ENCODE measurements at regions not wholly inside any gene's neighbourhood (a gene's known extent, or its start where the extent isn't known, plus 50 kb on each side); places are given as distances from the start of the nearest gene placed in this dataset.

DNA sequence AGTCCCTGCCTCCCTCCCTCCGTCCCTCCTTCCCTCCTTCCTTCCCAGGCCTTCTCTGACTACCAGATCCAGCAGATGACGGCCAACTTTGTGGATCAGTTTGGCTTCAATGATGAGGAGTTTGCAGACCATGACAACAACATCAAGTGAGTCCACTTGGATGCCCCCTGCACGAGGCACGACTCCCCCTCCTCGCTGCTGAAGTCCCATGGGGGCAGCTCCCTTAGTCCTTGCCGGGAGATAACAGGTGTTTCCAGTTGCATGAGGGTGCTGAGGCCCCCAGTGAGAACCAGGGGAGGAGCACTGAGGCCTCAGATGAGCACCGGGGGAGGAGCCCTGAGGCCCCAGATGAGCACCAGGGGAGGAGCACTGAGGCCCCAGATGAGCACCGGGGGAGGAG lies 200.0 kb downstream of the LIPI start:
- TF ChIP-seq, protein P1, sequence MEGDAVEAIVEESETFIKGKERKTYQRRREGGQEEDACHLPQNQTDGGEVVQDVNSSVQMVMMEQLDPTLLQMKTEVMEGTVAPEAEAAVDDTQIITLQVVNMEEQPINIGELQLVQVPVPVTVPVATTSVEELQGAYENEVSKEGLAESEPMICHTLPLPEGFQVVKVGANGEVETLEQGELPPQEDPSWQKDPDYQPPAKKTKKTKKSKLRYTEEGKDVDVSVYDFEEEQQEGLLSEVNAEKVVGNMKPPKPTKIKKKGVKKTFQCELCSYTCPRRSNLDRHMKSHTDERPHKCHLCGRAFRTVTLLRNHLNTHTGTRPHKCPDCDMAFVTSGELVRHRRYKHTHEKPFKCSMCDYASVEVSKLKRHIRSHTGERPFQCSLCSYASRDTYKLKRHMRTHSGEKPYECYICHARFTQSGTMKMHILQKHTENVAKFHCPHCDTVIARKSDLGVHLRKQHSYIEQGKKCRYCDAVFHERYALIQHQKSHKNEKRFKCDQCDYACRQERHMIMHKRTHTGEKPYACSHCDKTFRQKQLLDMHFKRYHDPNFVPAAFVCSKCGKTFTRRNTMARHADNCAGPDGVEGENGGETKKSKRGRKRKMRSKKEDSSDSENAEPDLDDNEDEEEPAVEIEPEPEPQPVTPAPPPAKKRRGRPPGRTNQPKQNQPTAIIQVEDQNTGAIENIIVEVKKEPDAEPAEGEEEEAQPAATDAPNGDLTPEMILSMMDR (optimal IDR thresholded peaks at IDR 0.05 in 1 of 3, IDR thresholded peaks at IDR 0.05 in 1 of 3, conservative IDR thresholded peaks at IDR 0.05 in 1 of 3; ENCODE audit: extremely low read depth in 1 of 3, insufficient read depth in 2 of 3, low read length in 3 of 3) = no peak
- no peak for TF ChIP-seq EZH2 (IDR thresholded peaks at IDR 0.05; ENCODE audit: low read length)

Data from keratinocyte (primary cell).